Stomach smooth muscle (tissue), 2 donors: ENCODE measurements at regions not wholly inside any gene's neighbourhood (a gene's known extent, or its start where the extent isn't known, plus 50 kb on each side); places are given as distances from the start of the nearest gene placed in this dataset.
"Not testable (repeated sequence)": the region's sequence is repeated elsewhere in the genome, so short reads cannot be mapped to it uniquely, and the experiment has no call there.

Source experiments
- H3K27ac ChIP-seq: one replicate; pipeline ENCODE4 v1.7.0; 2013; ENCODE audit warnings: mild to moderate bottlenecking, low read length, inconsistent platforms
- H3K27me3 ChIP-seq, 2 donors: one replicate each; pipeline ENCODE4 v1.7.0; 2013; ENCODE audit warnings: low read length in 2 of 2; ENCODE audit not compliant: insufficient read depth in 2 of 2, control insufficient read depth in 1 of 2
- H3K36me3 ChIP-seq, 2 donors: one replicate each; pipeline ENCODE4 v1.7.0; 2013; ENCODE audit warnings: low read length in 2 of 2; ENCODE audit not compliant: control insufficient read depth in 2 of 2, insufficient read depth in 2 of 2
- H3K4me1 ChIP-seq: one replicate; pipeline ENCODE4 v1.7.0; 2013; ENCODE audit warnings: low read length; ENCODE audit not compliant: control insufficient read depth, insufficient read depth
- H3K4me3 ChIP-seq, 2 donors: one replicate each; pipeline ENCODE4 v1.7.0; 2013; ENCODE audit warnings: low read length in 2 of 2
- H3K9ac ChIP-seq, 2 donors: one replicate each; pipeline ENCODE4 v1.7.0; 2013; ENCODE audit warnings: low read length in 2 of 2, mild to moderate bottlenecking in 1 of 2
- H3K9me3 ChIP-seq, 2 donors: one replicate each; pipeline ENCODE4 v1.7.0; 2013; ENCODE audit warnings: low read length in 2 of 2; ENCODE audit not compliant: control insufficient read depth in 2 of 2
- donor health status: healthy.
- donor health status: Pancreatic carcinoma.

- Histone ChIP-seq H3K9ac (no peak overlapping the region), H3K36me3 (no peaks in the 10 kb centered on the region), H3K27ac (no peak overlapping the region), H3K9me3 (no peaks in the 10 kb centered on the region), H3K4me3 (no peak overlapping the region), H3K4me1 (no peaks in the 10 kb centered on the region), H3K27me3 (no peaks in the 10 kb centered on the region)
These were observed 108.6 kb upstream of the EGFLAM start for GRCh38 chr5:38149815-38150195.

GRCh38 chr5:38148021-38148625 is 110.2 kb upstream of the EGFLAM start:
- Histone ChIP-seq H3K27ac (no peak overlapping the region), H3K9ac (no peak overlapping the region), H3K4me1 (no peaks in the 10 kb centered on the region), H3K27me3 (no peaks in the 10 kb centered on the region), H3K36me3 (no peaks in the 10 kb centered on the region), H3K9me3 (no peaks in the 10 kb centered on the region), H3K4me3 (no peak overlapping the region)

- H3K27me3 ChIP-seq, result no peaks in the 10 kb centered on the region
These were observed 115.0 kb upstream of the EGFLAM start for GRCh38 chr5:38143384-38143783.

GRCh38 chr5:38141665-38142064 is 116.7 kb upstream of the EGFLAM start:
- Histone ChIP-seq H3K27ac (no peak overlapping the region), H3K9ac (no peak overlapping the region), H3K36me3 (no peaks in the 10 kb centered on the region), H3K4me1 (peaks cover 4% of the 10 kb centered on the region), H3K4me3 (no peak overlapping the region), H3K9me3 (no peaks in the 10 kb centered on the region), H3K27me3 (no peaks in the 10 kb centered on the region)

More at GRCh38 chr5:38143384-38143783, 115.0 kb upstream of the EGFLAM start:
- no peak overlapping the region for H3K4me3 ChIP-seq
- peaks cover 4% of the 10 kb centered on the region for H3K4me1 ChIP-seq
- H3K9me3 ChIP-seq, result no peaks in the 10 kb centered on the region
- no peak overlapping the region for H3K27ac ChIP-seq
- no peak overlapping the region for H3K9ac ChIP-seq
- no peaks in the 10 kb centered on the region for H3K36me3 ChIP-seq

GRCh38 chr5:38138574-38138973 is 119.8 kb upstream of the EGFLAM start:
- H3K36me3 ChIP-seq, result no peaks in the 10 kb centered on the region
- H3K27ac ChIP-seq, result peak overlapping the region; percentile 41
- peak overlapping the region in 1 of 2 donors; percentile 29 for H3K4me3 ChIP-seq
- H3K9ac ChIP-seq, result no peak overlapping the region
- peaks cover 4% of the 10 kb centered on the region for H3K4me1 ChIP-seq
- H3K27me3 ChIP-seq, result no peaks in the 10 kb centered on the region
- no peaks in the 10 kb centered on the region for H3K9me3 ChIP-seq

- Histone ChIP-seq H3K27me3 (no peaks in the 10 kb centered on the region), H3K4me3 (no peak overlapping the region), H3K9ac (no peak overlapping the region), H3K36me3 (no peaks in the 10 kb centered on the region), H3K4me1 (peaks cover 11% of the 10 kb centered on the region), H3K27ac (no peak overlapping the region), H3K9me3 (no peaks in the 10 kb centered on the region)
These were observed 122.8 kb upstream of the EGFLAM start for GRCh38 chr5:38135486-38136039.

- H3K36me3 ChIP-seq, result no peaks in the 10 kb centered on the region
- no peak overlapping the region for H3K4me3 ChIP-seq
- H3K27me3 ChIP-seq, result no peaks in the 10 kb centered on the region
- no peaks in the 10 kb centered on the region for H3K9me3 ChIP-seq
- H3K4me1 ChIP-seq, result peaks cover 11% of the 10 kb centered on the region
- no peak overlapping the region for H3K27ac ChIP-seq
- H3K9ac ChIP-seq, result no peak overlapping the region
These were observed 123.5 kb upstream of the EGFLAM start for GRCh38 chr5:38134810-38135209.

GRCh38 chr5:38134294-38134693 is 124.1 kb upstream of the EGFLAM start:
- H3K4me3 ChIP-seq, H3K9me3 ChIP-seq, H3K9ac ChIP-seq, H3K36me3 ChIP-seq, H3K27ac ChIP-seq, H3K27me3 ChIP-seq: not testable (repeated sequence)
- H3K4me1 ChIP-seq, result peaks cover 11% of the 10 kb centered on the region

- H3K4me1 ChIP-seq, result peaks cover 7% of the 10 kb centered on the region
- no peak overlapping the region for H3K9ac ChIP-seq
- H3K27ac ChIP-seq, result no peak overlapping the region
- no peaks in the 10 kb centered on the region for H3K9me3 ChIP-seq
- H3K36me3 ChIP-seq, result no peaks in the 10 kb centered on the region
- no peak overlapping the region for H3K4me3 ChIP-seq
- no peaks in the 10 kb centered on the region for H3K27me3 ChIP-seq
These were observed 126.7 kb upstream of the EGFLAM start for GRCh38 chr5:38131686-38132085.

GRCh38 chr5:38124321-38124720 is 134.0 kb upstream of the EGFLAM start:
- no peaks in the 10 kb centered on the region for H3K4me1 ChIP-seq
- no peaks in the 10 kb centered on the region for H3K27me3 ChIP-seq
- H3K9ac ChIP-seq, result no peak overlapping the region
- H3K36me3 ChIP-seq, result no peaks in the 10 kb centered on the region
- no peak overlapping the region for H3K27ac ChIP-seq
- H3K9me3 ChIP-seq, result no peaks in the 10 kb centered on the region
- H3K4me3 ChIP-seq, result no peak overlapping the region

GRCh38 chr5:38121420-38121819 is 136.9 kb upstream of the EGFLAM start:
- Histone ChIP-seq H3K9ac (no peak overlapping the region), H3K4me1 (no peaks in the 10 kb centered on the region), H3K27me3 (no peaks in the 10 kb centered on the region), H3K9me3 (no peaks in the 10 kb centered on the region), H3K36me3 (no peaks in the 10 kb centered on the region), H3K27ac (no peak overlapping the region), H3K4me3 (no peak overlapping the region)
